K562 (cell line): ENCODE measurements at regions not wholly inside any gene's neighbourhood (a gene's known extent, or its start where the extent isn't known, plus 50 kb on each side); places are given as distances from the start of the nearest gene placed in this dataset.

ENCODE experiments used
- ATAC-seq: fragments of 200-7000 bp; cut with Tn5 transposase; 3 replicates; pipeline ENCODE4 v1.9.1; 2020; ENCODE audit warnings: moderate library complexity
- BruUV-seq: library from RNA; stranded (reverse); fragments of 400-500 nt; replicated peaks from 2 replicates; lab custom pipeline; 2021; lab: Mats Ljungman, UMichigan
- CTCF ChIA-PET: fragments of 300-600 bp; formaldehyde crosslinking; extraction: SDS; loops from one replicate; lab custom pipeline; 2021; ENCODE audit warnings: low intra/inter-chr PET ratio; lab: Yijun Ruan, JAX
- POLR2A ChIA-PET: fragments of 300-600, 350-650 bp; sonication (Branson Sonifier 250); formaldehyde crosslinking; extraction: SDS; loops from one replicate; lab custom pipeline; 2021; ENCODE audit warnings: antibody characterized with exemption, inconsistent platforms; lab: Yijun Ruan, JAX
- DNase-seq, 4 experiments: peaks; one replicate each; pipeline versions ENCODE4 v3.0.0 to v3.0.0-alpha.2; 2011 to 2018; ENCODE audit warnings: low spot score in 3 of 4, mixed read lengths in 3 of 4; ENCODE audit errors: extremely low read depth in 1 of 4
- FAIRE-seq: peaks from 2 replicates; lab custom pipeline; 2011; peaks lifted over from hg19 to GRCh38; lab: Jason Lieb, UNC
- H2AFZ ChIP-seq: 2 replicates; pipeline ENCODE4 v1.6.0; 2011; ENCODE audit warnings: low read depth, low read length, control low read depth, inconsistent platforms
- H3K27ac ChIP-seq: fragments of 200-600 bp; 3 replicates; pipeline ENCODE4 v1.8.0; 2011; ENCODE audit warnings: low read depth, mild to moderate bottlenecking, control low read depth, inconsistent platforms, low read length, moderate library complexity, mixed read lengths; ENCODE audit errors: extremely low read depth
- H3K27me3 ChIP-seq, 2 experiments: fragments of 300-600 bp in 1 of 2; 2 replicates in 1 of 2; 3 replicates in 1 of 2; pipeline versions ENCODE4 v1.6.0 to v1.8.0; 2011; ENCODE audit warnings: inconsistent platforms in 2 of 2, low read length in 2 of 2, mild to moderate bottlenecking in 1 of 2, mixed read lengths in 1 of 2, moderate library complexity in 1 of 2; ENCODE audit not compliant: control insufficient read depth in 2 of 2, insufficient read depth in 2 of 2
- H3K36me3 ChIP-seq: fragments of 300-600 bp; 3 replicates; pipeline ENCODE4 v1.8.0; 2011; ENCODE audit warnings: mild to moderate bottlenecking, low read length, inconsistent platforms; ENCODE audit not compliant: control insufficient read depth, insufficient read depth
- H3K4me1 ChIP-seq, 2 experiments: fragments of 200-600 bp in 1 of 2; replicated peaks in 1 of 2; 2 replicates in 1 of 2; 3 replicates in 1 of 2; pipeline versions ENCODE4 v1.5.1 to v1.8.0; 2011; ENCODE audit warnings: inconsistent platforms in 2 of 2, low read length in 2 of 2, mild to moderate bottlenecking in 1 of 2, mixed read lengths in 1 of 2, moderate library complexity in 1 of 2; ENCODE audit not compliant: control insufficient read depth in 2 of 2, insufficient read depth in 2 of 2
- H3K4me2 ChIP-seq: 2 replicates; pipeline ENCODE4 v1.6.1; 2011; ENCODE audit warnings: low read length, control low read depth, inconsistent platforms, mixed read lengths; ENCODE audit not compliant: insufficient read depth
- H3K4me3 ChIP-seq: fragments of 200-600 bp; sonication (generic), shearing (Covaris generic); 2 replicates; pipeline ENCODE4 v1.5.1; 2016; ENCODE audit warnings: control low read depth, inconsistent platforms
- H3K79me2 ChIP-seq: fragments of 200-600 bp; 3 replicates; pipeline ENCODE4 v1.8.0; 2011; ENCODE audit warnings: low read length, inconsistent platforms; ENCODE audit not compliant: control insufficient read depth, insufficient read depth
- H3K9ac ChIP-seq, 2 experiments: 2 replicates each; pipeline versions ENCODE4 v1.6.0 to v1.6.1; 2011; ENCODE audit warnings: low read depth in 2 of 2, low read length in 2 of 2, control low read depth in 1 of 2, inconsistent platforms in 1 of 2, mild to moderate bottlenecking in 1 of 2, mixed read lengths in 1 of 2; ENCODE audit not compliant: insufficient read depth in 1 of 2
- H3K9me1 ChIP-seq: one replicate; pipeline ENCODE4 v1.6.0; 2011; ENCODE audit warnings: inconsistent platforms, mild to moderate bottlenecking, low read length, moderate library complexity; ENCODE audit not compliant: control insufficient read depth, insufficient read depth
- H3K9me3 ChIP-seq: replicated peaks from 2 replicates; pipeline ENCODE4 v1.5.1; 2011; ENCODE audit warnings: low read depth, low read length, inconsistent platforms; ENCODE audit not compliant: control insufficient read depth, insufficient read depth
- H4K20me1 ChIP-seq: replicated peaks from 2 replicates; pipeline ENCODE4 v1.6.1; 2011; ENCODE audit warnings: low read length, inconsistent platforms, mixed read lengths; ENCODE audit not compliant: control insufficient read depth, insufficient read depth
- HDGF ChIP-seq: fragments of 450-650 bp; IDR thresholded peaks from 2 replicates; pipeline ENCODE4 v1.6.1; 2016
- SMC3 ChIP-seq: conservative IDR thresholded peaks from 2 replicates; pipeline ENCODE4 v1.6.1; 2011; ENCODE audit warnings: low read depth, low read length, improper control_type of control experiment; ENCODE audit not compliant: insufficient read depth
- THRA ChIP-seq: fragments of 450-650 bp; IDR thresholded peaks from 2 replicates; pipeline ENCODE4 v1.6.1; 2017; ENCODE audit warnings: mild to moderate bottlenecking, moderate library complexity
- ZFP1 ChIP-seq: fragments of 450-650 bp; formaldehyde crosslinking; IDR thresholded peaks from 2 replicates; pipeline ENCODE4 v1.4.0; 2020; ENCODE audit warnings: mild to moderate bottlenecking, mixed read lengths
- WGBS: fragments of 100-300 bp; shearing (Covaris generic); methylation state at CpG from one replicate; pipeline ENCODE4 v1.1.6; 2016; ENCODE audit warnings: low coverage, mixed read lengths; ENCODE audit not compliant: insufficient coverage; ENCODE audit errors: missing lambda C conversion rate; 5-methylcytosine and 5-hydroxymethylcytosine counted together
- in situ Hi-C: fragments of 300-500 bp; cut with MboI; formaldehyde crosslinking; loops from 4 replicates; pipeline ENCODE4 v1.15.0; 2018; ENCODE audit warnings: inconsistent platforms, mixed read lengths
- intact Hi-C: fragments of 100-400 bp; cut with micrococcal nuclease; formaldehyde crosslinking; loops from 2 replicates; pipeline ENCODE4 v1.14.2; 2022

DNA sequence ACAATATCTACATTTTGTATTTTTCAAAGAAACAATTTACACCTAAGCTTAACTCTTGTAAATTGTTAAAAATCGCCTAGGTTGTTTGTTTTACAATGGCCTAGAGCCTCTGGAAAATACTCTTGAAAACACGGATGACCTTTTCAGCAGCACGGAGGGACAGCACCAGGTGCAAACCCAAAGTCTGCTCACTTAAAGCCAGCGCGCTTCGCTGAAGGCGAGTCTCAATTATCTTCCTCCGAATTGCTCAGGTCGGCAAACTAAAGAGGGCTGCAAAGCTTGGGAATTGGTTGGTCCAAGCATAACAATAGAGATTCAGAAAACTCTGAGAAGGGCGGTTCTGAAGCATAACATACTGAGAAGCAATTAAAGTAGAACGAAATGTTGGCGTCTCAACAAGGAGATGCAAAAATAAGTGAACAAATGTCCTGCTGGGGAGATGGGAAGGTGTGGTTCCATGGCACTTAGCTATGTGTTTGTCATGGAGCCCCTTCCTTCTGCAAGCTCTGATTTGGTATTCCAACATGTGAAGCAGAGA, 139.9 kb upstream of the PITRM1 start:
- no peaks in the 10 kb centered on the region for H3K9me1 ChIP-seq
- H2AFZ ChIP-seq: no peak overlapping the region
- CTCF ChIA-PET: no interaction called here
- no TSS peak for BruUV-seq
- in situ Hi-C loops: no loop called here
- peaks cover 2 to 5% of the 10 kb centered on the region in 2 experiments; a peak in 3 of 5 replicates for H3K4me1 ChIP-seq
- TF ChIP-seq ZFP1 (CRISPR knock-in tag): no peak
- TF ChIP-seq HDGF: no peak
- TF ChIP-seq SMC3: no peak
- no peak for TF ChIP-seq THRA
- ATAC-seq: no peak
- no peak for DNase-seq
- no peak overlapping the region for H3K9ac ChIP-seq
- H3K9me3 ChIP-seq: no peaks in the 10 kb centered on the region
- H4K20me1 ChIP-seq: no peaks in the 10 kb centered on the region
- no peak for FAIRE-seq
- POLR2A ChIA-PET: interaction anchor here (0.5 to 1.1 kb wide), 2 partner anchors 25 to 880 kb away, joined by 3 read pairs; no protein-coding TSS in a partner anchor
- H3K79me2 ChIP-seq: no peaks in the 10 kb centered on the region
- peaks cover 0 to 13% of the 10 kb centered on the region in 2 experiments; a peak in 3 of 5 replicates for H3K27me3 ChIP-seq
- H3K36me3 ChIP-seq: no peaks in the 10 kb centered on the region
- no peak overlapping the region for H3K27ac ChIP-seq
- intact Hi-C loops: no loop called here
- no peak overlapping the region for H3K4me2 ChIP-seq
- H3K4me3 ChIP-seq: no peak overlapping the region
- WGBS: 49% methylated on average over 12 of the region's 12 CpGs
